GM21367 (cell line): ENCODE measurements at regions not wholly inside any gene's neighbourhood (a gene's known extent, or its start where the extent isn't known, plus 50 kb on each side); places are given as distances from the start of the nearest gene placed in this dataset.
A peak's percentile ranks its signal among the peaks of the same experiment; 100 is the strongest.

Experiments
- ATAC-seq: cut with Tn5 transposase; IDR thresholded peaks from one replicate; pipeline ENCODE4 v1.9.1; 2021; ENCODE audit not compliant: unreplicated experiment

DNA sequence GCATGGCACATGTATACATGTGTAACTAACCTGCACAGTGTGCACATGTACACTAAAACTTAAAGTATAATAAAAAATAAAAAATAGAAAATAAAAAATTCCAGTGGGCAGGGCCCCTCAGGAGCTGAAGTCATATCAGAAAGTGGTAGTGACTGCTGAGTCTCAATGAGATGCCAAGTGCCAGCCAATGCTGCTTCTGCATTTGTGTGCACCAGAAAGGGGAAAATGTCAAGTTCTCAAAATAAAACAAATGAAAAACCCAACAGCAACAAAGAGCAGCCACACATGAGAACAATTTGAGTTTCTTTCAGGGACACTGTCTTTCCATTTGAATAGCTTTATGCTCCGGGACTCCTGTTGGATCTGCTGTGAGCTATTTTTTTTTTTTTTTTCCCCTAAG lies 117.2 kb upstream of the CCDC112 start:
- ATAC-seq = no peak

GRCh38 chr5:115409094-115409493 lies 112.6 kb upstream of the CCDC112 start:
- no peak for ATAC-seq

- no peak for ATAC-seq
These were observed 106.5 kb upstream of the CCDC112 start for GRCh38 chr5:115402822-115403577.

- no peak for ATAC-seq
These were observed 105.6 kb upstream of the CCDC112 start for GRCh38 chr5:115402092-115402491.

GRCh38 chr5:115398719-115399118 lies 102.3 kb upstream of the CCDC112 start:
- ATAC-seq = no peak

DNA sequence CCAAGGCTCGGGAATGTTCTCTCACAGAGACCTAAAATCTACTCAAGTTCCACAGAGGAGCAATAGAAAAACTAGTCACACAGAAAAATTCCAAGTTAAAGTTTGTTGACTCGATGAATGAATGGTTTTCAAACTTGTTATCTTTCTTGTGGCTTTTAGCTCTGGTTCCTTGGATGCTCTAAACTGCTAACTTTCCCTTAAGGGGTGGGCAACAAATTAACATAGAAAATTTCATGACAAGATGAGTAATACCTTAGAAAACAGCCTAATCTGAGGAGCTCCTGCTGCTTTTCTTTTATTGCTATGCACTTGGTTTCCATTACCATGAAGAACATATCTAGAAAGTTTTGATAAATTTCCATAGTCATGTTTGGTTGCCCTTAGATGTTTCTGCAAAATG lies 100.2 kb upstream of the CCDC112 start:
- ATAC-seq = no peak

DNA sequence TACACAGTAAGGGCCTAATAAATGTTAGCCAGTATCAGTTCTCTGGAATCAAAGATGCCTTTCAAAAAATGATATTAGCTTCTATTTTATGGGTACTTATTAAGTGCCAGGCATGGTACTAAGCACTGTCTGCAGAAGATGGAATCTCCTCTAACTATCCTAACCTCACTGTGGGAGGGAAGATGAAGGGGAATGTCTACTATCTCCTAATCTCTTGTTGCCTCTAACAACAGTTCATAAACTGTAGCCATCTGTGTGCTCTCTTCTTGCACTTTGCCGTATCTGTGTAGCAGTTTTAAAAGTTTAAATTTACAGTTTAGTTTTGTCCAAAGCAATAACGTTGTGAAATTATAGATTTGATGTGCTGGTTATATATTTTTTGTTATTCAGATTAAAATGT lies 99.6 kb upstream of the CCDC112 start:
- no peak for ATAC-seq

GRCh38 chr5:115394531-115394930 lies 98.1 kb upstream of the CCDC112 start:
- ATAC-seq = no peak

DNA sequence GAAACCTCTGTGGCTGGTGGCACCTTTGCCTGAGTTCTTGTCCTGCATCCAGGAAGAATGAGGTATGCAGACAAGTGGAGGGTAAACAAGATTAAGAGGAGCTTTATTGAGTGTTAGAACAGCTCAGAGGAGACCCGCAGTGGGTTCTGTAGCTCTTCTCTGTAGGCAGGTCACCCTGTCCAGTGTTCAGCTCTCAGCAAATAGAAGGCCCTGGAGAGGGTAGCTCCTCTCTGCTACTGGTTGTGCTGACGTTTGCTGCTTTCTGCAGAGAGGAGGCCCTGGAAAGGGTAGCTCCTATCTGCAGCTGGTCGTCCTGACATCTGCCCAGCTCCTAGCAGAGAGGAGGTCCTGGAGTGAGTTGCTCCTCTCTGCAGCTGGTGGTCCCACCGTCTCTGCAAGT lies 96.8 kb upstream of the CCDC112 start:
- ATAC-seq = no peak

- no peak for ATAC-seq
These were observed 96.2 kb upstream of the CCDC112 start for GRCh38 chr5:115392611-115393010.

- no peak for ATAC-seq
These were observed 95.3 kb upstream of the CCDC112 start for GRCh38 chr5:115391780-115392179.

DNA sequence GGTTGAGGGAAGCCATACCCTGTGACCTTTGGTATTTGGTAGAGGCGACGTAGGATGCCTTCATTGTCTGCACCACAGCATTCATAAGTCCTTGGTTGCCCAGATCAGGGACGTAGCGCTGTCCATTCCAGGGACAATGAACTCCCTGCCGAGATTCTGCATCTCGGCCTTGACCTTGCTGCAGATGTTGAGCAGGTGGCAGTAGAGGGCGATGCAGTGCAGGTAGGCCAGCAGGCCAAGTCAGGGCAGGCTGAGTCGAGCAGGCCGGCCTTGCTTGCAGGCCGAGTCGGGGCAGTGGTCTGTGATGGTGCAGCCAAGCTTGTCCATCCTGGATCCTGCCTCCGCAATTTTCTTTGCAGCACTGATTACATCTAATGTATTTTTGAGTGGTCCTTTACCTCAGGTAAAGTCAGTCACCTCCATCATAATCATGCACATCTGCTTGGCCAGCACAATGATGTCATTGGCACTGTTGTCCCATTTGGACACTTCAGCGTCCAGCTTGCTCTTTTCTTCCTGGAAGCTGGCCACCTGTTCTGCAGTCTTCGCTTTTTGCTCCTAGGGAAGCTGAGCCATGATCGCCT lies 93.4 kb upstream of the CCDC112 start:
- no peak for ATAC-seq

- ATAC-seq = no peak
These were observed 92.8 kb upstream of the CCDC112 start for GRCh38 chr5:115389034-115389798.

- no peak for ATAC-seq
These were observed 91.8 kb upstream of the CCDC112 start for GRCh38 chr5:115388240-115388639.

GRCh38 chr5:115387816-115388215 lies 91.4 kb upstream of the CCDC112 start:
- no peak for ATAC-seq

DNA sequence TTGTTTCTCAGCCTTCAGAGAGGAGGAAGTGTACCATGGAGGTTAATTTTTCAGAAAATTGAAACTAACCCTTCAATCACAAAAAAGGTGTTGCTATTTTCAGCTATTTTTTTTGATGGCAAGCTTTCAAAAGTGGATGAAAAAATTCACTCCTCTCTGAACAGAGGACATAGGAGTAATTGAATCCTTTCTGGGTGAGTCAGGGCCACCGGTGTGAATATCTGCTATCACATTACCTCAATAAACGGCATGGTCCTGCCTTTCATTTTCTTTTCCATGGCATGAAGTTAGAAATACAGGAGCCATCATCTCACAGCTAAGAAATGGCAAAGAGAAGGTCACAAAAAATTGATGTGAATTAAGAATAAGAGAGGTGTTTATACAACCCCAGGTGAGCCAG lies 90.2 kb upstream of the CCDC112 start:
- ATAC-seq = no peak

DNA sequence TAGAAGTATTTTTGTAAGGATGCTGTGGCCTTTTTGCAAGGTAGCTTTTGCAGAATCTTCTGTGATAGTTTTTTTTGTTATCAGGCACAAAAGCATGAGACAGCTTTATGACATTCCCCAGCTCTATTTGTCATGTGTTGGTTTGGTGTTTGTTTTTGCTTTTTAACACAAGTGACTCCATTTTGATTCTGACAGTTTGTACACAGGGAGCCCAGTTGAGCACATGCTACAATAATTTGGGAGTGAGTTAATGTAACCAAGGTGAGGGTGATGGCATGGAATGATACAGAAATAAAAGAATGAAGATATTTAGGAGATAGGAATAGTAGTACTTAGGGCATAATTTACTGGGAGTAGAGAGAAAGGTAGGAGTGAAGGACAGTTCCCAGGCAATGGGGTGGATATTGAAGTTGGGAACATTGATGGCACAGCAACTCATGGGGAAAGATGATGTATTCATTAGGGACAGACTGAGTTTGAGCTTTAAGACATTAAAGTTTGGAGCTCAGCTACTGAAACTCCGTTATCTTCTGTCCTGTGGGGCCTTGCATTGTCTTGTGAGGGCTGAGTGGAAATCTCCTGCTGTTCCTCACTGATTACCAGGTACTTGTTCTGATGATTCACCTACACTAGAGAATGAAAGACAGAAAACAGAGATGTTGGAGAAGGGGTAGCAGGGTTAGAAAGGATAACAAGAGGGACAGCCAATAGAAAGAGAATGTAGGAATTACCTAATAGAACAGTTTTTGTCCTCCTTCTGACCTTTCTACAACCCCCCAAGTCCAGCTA lies 88.3 kb upstream of the CCDC112 start:
- ATAC-seq = no peak

GRCh38 chr5:115382989-115383388 lies 86.5 kb upstream of the CCDC112 start:
- no peak for ATAC-seq

DNA sequence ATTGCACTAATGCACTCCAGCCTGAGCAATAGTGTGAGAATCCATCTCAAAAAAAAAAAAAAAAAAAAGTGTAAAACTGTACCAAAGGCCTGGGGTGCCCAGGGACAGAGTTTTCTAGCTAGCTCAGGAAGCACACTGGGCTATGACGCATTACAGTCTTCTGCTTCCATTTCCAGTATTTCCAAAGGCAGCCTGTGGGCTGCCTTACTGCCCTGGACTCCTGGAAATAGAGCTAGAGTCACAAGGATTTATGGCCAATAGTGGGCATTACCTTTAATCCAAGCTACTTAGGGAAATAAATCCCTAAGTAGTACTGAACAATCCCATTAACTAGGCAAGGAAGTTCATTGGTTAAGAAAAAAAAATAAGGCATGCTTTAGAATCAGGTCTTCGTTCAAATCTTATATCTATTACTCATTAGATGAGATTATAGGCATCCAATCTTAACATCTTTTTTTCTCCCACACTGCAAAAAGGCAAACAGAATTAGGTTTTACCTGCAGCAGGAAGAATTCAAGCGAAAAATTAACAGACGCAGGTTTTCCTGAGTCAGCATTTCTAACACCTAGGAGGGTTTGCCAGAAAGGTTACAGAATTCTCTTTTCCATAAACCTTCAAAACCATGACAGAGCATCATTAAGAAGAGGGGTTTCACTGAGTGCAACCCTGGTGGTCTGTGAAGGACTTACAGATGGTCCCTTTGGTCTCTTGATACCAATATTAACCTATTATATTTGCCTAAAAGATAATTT lies 85.6 kb upstream of the CCDC112 start:
- ATAC-seq = no peak

DNA sequence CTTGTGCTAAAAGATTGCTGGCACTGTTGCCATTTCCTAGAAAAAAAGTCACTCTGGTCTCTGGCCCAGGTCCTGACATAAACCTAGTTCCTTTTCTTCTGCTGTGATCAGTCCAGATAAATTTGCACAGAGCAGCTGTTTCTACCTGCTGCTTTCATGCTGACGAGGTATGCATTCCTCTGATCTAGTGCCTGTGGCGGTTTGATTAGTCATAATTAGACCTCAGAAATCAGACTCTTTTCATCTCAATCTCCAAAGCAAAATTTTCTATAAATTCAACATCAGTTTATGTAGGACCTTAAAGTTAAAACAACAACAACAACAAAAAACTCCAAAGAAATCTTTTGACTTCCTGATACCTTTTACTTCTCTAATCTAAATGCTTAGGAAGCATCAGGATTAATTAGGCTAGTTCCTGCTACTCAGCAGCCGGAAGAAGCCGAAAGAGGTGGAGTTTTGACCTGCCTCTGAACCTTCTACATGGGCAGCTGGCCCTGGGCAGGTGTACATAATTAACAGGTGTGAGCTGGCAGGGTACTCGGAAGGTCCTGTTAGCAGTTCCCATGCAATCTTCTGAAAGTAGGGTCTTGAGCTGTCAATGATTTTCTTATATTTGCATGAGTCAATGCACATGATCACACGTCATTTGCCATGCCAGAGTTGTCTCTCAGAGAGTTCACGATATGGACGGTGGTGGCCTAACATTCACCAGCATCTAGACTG lies 83.3 kb upstream of the CCDC112 start:
- ATAC-seq = peak; percentile 43
